Fibroblast of lung (primary cell): ENCODE measurements at regions not wholly inside any gene's neighbourhood (a gene's known extent, or its start where the extent isn't known, plus 50 kb on each side); places are given as distances from the start of the nearest gene placed in this dataset.

Source experiments
- DNase-seq, 2 donors: peaks; one replicate each; pipeline versions ENCODE4 v3.0.0 to v3.0.0-alpha.2; 2010; ENCODE audit warnings: low read depth in 2 of 2
- H2AFZ ChIP-seq: 2 replicates; pipeline ENCODE4 v1.5.1; 2012; ENCODE audit warnings: low read length, control low read depth, inconsistent platforms
- H3K27ac ChIP-seq: 2 replicates; pipeline ENCODE4 v1.5.1; 2011; ENCODE audit warnings: low read length, control low read depth; ENCODE audit not compliant: insufficient read depth
- H3K27me3 ChIP-seq: 2 replicates; pipeline ENCODE4 v1.5.1; 2011; ENCODE audit warnings: mild to moderate bottlenecking, low read length; ENCODE audit not compliant: control insufficient read depth, insufficient read depth
- H3K36me3 ChIP-seq: 2 replicates; pipeline ENCODE4 v1.5.1; 2011; ENCODE audit warnings: low read length; ENCODE audit not compliant: control insufficient read depth, insufficient read depth
- H3K4me1 ChIP-seq: 2 replicates; pipeline ENCODE4 v1.5.1; 2011; ENCODE audit warnings: low read length; ENCODE audit not compliant: control insufficient read depth, insufficient read depth; ENCODE audit errors: extremely low read depth
- H3K4me2 ChIP-seq: 2 replicates; pipeline ENCODE4 v1.5.1; 2011; ENCODE audit warnings: low read length, control low read depth; ENCODE audit not compliant: insufficient read depth; ENCODE audit errors: extremely low read depth
- H3K4me3 ChIP-seq, 4 experiments: fragments of 200-600 bp in 1 of 4; sonication (generic) in 1 of 4; replicated peaks in 1 of 4; 2 replicates each; pipeline ENCODE4 v1.5.1; 2011 to 2016; ENCODE audit warnings: low read length in 4 of 4, low read depth in 3 of 4, mild to moderate bottlenecking in 3 of 4, control low read depth in 2 of 4, inconsistent platforms in 1 of 4, mixed read lengths in 1 of 4; ENCODE audit not compliant: insufficient read depth in 1 of 4; ENCODE audit errors: control extremely low read depth in 1 of 4
- H3K79me2 ChIP-seq: 2 replicates; pipeline ENCODE4 v1.5.1; 2012; ENCODE audit warnings: mild to moderate bottlenecking, low read length, inconsistent platforms; ENCODE audit not compliant: control insufficient read depth, insufficient read depth
- H3K9ac ChIP-seq: 2 replicates; pipeline ENCODE4 v1.5.1; 2011; ENCODE audit warnings: mild to moderate bottlenecking, low read length, control low read depth; ENCODE audit not compliant: insufficient read depth
- H3K9me3 ChIP-seq: 2 replicates; pipeline ENCODE4 v1.5.1; 2012; ENCODE audit warnings: low read depth, low read length; ENCODE audit not compliant: control insufficient read depth, insufficient read depth
- H4K20me1 ChIP-seq: 2 replicates; pipeline ENCODE4 v1.5.1; 2011; ENCODE audit warnings: low read length; ENCODE audit not compliant: control insufficient read depth, insufficient read depth; ENCODE audit errors: extremely low read depth
- EZH2 ChIP-seq: IDR thresholded peaks from 2 replicates; pipeline ENCODE4 v1.5.1; 2012; ENCODE audit warnings: low read length, control low read depth, mild to moderate bottlenecking; ENCODE audit errors: missing control alignments
- TF ChIP-seq, protein P1 (sequence below), 2 donors: IDR thresholded peaks in 1 of 2; conservative IDR thresholded peaks in 1 of 2; 1 replicate in 1 of 2; 2 replicates in 1 of 2; pipeline ENCODE4 v1.5.1; 2011 to 2012; ENCODE audit warnings: low read length in 2 of 2, control low read depth in 1 of 2, inconsistent platforms in 1 of 2, low read depth in 1 of 2, mild to moderate bottlenecking in 1 of 2

GRCh38 chr2:35978218-35978617 lies 377.4 kb upstream of the CRIM1 start:
- Histone ChIP-seq H3K4me3 (no peak overlapping the region), H3K79me2 (no peaks in the 10 kb centered on the region), H3K9ac (no peak overlapping the region), H3K4me2 (no peak overlapping the region), H3K9me3 (no peaks in the 10 kb centered on the region), H3K36me3 (no peaks in the 10 kb centered on the region), H3K27ac (no peak overlapping the region), H3K4me1 (no peaks in the 10 kb centered on the region), H2AFZ (no peak overlapping the region), H3K27me3 (no peaks in the 10 kb centered on the region), H4K20me1 (no peaks in the 10 kb centered on the region)
- DNase-seq, result peak in 1 of 2 donors; percentile 6
- TF ChIP-seq, protein P1, sequence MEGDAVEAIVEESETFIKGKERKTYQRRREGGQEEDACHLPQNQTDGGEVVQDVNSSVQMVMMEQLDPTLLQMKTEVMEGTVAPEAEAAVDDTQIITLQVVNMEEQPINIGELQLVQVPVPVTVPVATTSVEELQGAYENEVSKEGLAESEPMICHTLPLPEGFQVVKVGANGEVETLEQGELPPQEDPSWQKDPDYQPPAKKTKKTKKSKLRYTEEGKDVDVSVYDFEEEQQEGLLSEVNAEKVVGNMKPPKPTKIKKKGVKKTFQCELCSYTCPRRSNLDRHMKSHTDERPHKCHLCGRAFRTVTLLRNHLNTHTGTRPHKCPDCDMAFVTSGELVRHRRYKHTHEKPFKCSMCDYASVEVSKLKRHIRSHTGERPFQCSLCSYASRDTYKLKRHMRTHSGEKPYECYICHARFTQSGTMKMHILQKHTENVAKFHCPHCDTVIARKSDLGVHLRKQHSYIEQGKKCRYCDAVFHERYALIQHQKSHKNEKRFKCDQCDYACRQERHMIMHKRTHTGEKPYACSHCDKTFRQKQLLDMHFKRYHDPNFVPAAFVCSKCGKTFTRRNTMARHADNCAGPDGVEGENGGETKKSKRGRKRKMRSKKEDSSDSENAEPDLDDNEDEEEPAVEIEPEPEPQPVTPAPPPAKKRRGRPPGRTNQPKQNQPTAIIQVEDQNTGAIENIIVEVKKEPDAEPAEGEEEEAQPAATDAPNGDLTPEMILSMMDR (conservative IDR thresholded peaks at IDR 0.05 in 1 of 2, IDR thresholded peaks at IDR 0.05 in 1 of 2; ENCODE audit: low read depth in 1 of 2, low read length in 2 of 2), result no peak
- TF ChIP-seq EZH2, result no peak

DNA sequence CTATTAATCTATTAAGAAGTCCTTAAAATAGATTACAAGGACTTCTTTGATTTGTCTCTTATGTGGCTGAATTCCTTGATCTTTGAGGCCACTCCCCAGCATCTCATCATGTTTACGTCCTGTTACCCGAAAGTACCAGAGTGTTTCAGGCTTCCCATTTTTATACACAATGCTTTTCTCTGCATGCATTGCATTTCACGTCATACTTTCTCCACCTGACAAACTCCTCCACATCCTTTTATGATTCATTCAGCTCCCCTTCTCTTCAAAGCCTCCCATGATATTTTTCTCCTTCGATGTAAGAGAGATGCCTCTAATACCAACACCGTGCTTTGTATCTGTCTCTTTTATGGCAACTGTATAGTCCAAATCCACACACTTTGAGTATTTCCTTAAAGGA lies 379.0 kb upstream of the CRIM1 start:
- Histone ChIP-seq H3K27ac (no peak overlapping the region), H3K4me2 (no peak overlapping the region), H3K4me1 (no peaks in the 10 kb centered on the region), H3K79me2 (no peaks in the 10 kb centered on the region), H3K4me3 (no peak overlapping the region), H3K9me3 (no peaks in the 10 kb centered on the region), H3K9ac (no peak overlapping the region), H3K36me3 (no peaks in the 10 kb centered on the region), H4K20me1 (no peaks in the 10 kb centered on the region), H2AFZ (no peak overlapping the region), H3K27me3 (no peaks in the 10 kb centered on the region)
- no peak for DNase-seq
- no peak for TF ChIP-seq EZH2
- TF ChIP-seq, protein P1 (conservative IDR thresholded peaks at IDR 0.05 in 1 of 2, IDR thresholded peaks at IDR 0.05 in 1 of 2; ENCODE audit: low read depth in 1 of 2, low read length in 2 of 2), result no peak

GRCh38 chr2:35973737-35974132 lies 381.8 kb upstream of the CRIM1 start:
- DNase-seq, result peak in 1 of 2 donors; percentile 12
- TF ChIP-seq EZH2, result no peak

More at GRCh38 chr2:35973737-35974132, 381.8 kb upstream of the CRIM1 start:
- no peak overlapping the region for H3K4me2 ChIP-seq
- no peaks in the 10 kb centered on the region for H3K79me2 ChIP-seq
- no peak overlapping the region for H3K27ac ChIP-seq
- no peaks in the 10 kb centered on the region for H3K9me3 ChIP-seq
- H4K20me1 ChIP-seq, result no peaks in the 10 kb centered on the region
- H3K36me3 ChIP-seq, result no peaks in the 10 kb centered on the region
- no peaks in the 10 kb centered on the region for H3K27me3 ChIP-seq
- no peaks in the 10 kb centered on the region for H3K4me1 ChIP-seq
- H3K9ac ChIP-seq, result no peak overlapping the region
- no peak overlapping the region for H3K4me3 ChIP-seq
- no peak overlapping the region for H2AFZ ChIP-seq
